ENCODE measurements at regions not wholly inside any gene's neighbourhood (a gene's known extent, or its start where the extent isn't known, plus 50 kb on each side); places are given as distances from the start of the nearest gene placed in this dataset.

GRCh38 chr4:176999935-177000543 is 207.3 kb upstream of the VEGFC start:
- TF ChIP-seq POLR2A (IDR thresholded peaks at IDR 0.05) (no peak), CTCF (IDR thresholded peaks at IDR 0.05) (no peak)
